ENCODE measurements at regions not wholly inside any gene's neighbourhood (a gene's known extent, or its start where the extent isn't known, plus 50 kb on each side); places are given as distances from the start of the nearest gene placed in this dataset.

DNA sequence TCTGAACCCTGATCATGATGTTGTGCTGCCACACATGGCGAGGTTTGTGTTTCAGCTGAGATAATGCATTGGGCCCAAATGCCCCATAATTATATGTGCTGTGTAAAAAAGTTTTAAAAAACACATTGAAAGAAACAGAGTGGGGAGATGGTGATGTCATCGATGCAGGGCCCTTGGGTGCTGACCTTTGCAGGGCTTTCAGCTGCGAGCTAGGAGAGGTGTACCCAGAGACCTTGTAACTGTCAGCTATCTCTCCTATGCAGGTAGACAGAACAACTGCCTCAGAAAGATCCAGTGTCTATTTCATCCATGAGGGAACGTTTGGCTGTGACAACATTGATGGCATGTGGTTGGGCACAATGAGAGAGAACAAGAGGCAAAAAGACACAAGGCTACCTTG is 286.9 kb upstream of the CELF4 start:
- TF ChIP-seq, protein P1, sequence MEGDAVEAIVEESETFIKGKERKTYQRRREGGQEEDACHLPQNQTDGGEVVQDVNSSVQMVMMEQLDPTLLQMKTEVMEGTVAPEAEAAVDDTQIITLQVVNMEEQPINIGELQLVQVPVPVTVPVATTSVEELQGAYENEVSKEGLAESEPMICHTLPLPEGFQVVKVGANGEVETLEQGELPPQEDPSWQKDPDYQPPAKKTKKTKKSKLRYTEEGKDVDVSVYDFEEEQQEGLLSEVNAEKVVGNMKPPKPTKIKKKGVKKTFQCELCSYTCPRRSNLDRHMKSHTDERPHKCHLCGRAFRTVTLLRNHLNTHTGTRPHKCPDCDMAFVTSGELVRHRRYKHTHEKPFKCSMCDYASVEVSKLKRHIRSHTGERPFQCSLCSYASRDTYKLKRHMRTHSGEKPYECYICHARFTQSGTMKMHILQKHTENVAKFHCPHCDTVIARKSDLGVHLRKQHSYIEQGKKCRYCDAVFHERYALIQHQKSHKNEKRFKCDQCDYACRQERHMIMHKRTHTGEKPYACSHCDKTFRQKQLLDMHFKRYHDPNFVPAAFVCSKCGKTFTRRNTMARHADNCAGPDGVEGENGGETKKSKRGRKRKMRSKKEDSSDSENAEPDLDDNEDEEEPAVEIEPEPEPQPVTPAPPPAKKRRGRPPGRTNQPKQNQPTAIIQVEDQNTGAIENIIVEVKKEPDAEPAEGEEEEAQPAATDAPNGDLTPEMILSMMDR (IDR thresholded peaks at IDR 0.05) = no peak
- TF ChIP-seq POLR2AphosphoS5 (IDR thresholded peaks at IDR 0.05) = no peak
- TF ChIP-seq POLR2A (IDR thresholded peaks at IDR 0.05) = no peak
